GM18526 (cell line): ENCODE measurements at regions not wholly inside any gene's neighbourhood (a gene's known extent, or its start where the extent isn't known, plus 50 kb on each side); places are given as distances from the start of the nearest gene placed in this dataset.

Source experiments
- POLR2A ChIP-seq: IDR thresholded peaks from 3 replicates; pipeline ENCODE4 v1.6.1; 2011; ENCODE audit not compliant: insufficient read length; ENCODE audit errors: extremely low read depth

- TF ChIP-seq POLR2A = no peak
These were observed 320.8 kb downstream of the HAPSTR1 start for GRCh38 chr16:9412031-9412914.

DNA sequence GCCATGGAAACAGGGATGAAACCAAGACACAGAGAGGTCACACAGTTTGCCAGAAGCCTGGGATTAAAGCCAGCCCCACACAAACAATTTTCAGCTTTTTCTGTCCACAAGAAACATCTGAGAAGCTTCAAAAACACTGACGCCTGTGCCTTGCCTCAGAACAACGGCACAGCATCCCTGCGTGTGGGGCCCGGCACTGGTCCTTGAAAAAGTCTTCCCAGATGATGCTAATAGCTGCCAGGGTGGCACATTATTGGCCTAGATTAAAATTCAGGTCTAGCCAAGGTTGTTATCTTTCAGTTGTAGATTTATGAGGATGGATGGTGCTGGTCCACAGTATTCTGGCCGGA is 321.4 kb downstream of the HAPSTR1 start:
- TF ChIP-seq POLR2A = no peak

DNA sequence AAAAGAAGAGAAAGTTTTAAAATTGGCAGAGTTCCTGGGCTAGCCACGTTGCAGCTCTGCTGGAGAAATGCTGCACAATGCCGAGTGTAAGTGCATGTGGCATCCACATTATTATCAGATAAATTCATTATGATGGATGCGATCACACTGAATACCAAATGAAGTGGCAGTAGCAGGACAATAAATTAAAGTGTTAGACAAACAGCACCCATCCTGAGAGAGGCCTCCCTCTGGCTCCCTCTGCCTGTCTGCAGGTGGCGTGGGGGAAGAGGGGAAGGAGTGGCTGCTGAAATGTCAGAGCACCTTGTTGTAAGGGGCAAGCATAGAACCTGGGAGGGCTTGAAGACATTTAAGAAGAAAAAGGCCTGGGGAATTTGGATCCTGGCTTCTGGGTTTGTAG is 324.1 kb downstream of the HAPSTR1 start:
- TF ChIP-seq POLR2A = no peak

DNA sequence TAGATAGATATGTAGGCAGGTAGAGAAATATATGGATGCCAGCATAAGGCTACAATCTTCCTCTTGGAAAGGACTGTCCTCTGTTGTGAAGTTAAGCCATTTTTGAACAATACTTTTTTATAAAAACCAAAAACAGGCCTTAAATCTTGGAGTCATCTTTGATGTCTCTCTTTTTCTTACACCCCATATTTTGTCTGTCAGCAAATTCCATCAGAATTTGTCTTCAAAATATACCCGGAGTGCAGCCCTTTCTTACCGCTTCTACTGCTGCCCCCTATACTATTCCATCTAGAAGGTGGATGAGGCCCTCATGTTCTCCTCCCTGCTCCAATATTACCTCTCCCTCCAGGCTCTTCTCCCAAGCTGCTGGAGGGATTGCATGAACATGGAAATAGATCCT is 326.5 kb downstream of the HAPSTR1 start:
- TF ChIP-seq POLR2A = no peak

GRCh38 chr16:9419161-9419560 is 327.7 kb downstream of the HAPSTR1 start:
- TF ChIP-seq POLR2A = no peak

DNA sequence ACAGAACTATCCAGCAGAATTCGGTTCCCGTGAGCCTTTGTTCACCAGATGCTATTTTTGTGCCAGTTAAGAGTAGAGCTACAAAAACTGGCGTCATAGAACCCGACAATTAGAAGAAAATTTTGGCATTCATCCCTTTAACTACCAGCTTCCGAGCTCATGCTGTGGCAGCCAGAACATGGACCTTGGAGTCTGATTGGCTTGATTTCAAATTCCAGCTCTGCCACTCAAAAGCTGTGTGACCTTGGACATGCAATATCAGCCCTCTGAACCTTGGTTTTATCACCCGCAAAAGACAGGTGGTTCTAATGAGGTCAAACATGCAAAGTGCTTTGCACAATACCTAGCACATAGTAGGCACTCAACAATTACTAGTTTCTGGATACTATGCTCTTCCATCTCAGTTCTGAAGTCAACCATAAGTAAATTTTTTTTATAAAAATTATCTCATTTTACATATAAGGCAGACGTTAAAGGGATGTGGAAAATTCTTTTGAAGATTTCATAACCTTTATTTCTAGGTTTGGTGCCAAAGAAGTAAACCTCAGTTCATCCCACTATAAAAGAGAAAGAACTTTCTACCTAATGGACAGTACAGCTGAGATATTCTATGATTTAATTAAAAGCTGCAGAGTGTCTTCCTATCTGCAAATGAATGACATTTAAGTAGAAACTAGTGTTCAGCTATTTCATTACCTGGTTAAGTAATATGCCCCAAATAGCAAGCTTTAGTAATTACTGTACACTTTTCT is 331.5 kb downstream of the HAPSTR1 start:
- TF ChIP-seq POLR2A = no peak

GRCh38 chr16:9425236-9425635 is 333.8 kb downstream of the HAPSTR1 start:
- no peak for TF ChIP-seq POLR2A

GRCh38 chr16:9428355-9429005 is 337.0 kb downstream of the HAPSTR1 start:
- no peak for TF ChIP-seq POLR2A

GRCh38 chr16:9429646-9430330 is 338.3 kb downstream of the HAPSTR1 start:
- no peak for TF ChIP-seq POLR2A

DNA sequence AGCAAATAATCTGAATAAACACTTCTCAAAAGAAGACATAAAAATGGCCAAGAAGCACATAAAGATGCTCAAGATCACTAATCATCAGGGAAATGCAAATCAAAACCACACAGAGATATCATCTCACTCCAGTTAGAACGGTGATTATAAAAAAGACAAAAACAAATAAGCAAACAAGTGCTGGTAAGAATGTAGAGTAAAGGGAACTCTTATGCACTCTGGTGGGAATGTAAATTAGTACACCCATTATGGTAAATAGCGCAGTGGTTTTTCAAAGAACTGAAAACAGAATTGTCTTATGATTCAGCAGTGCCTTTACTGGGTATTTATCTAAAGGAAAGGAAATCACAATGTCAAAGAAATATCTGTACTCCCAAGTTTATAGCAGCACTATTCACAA is 343.2 kb downstream of the HAPSTR1 start:
- TF ChIP-seq POLR2A = no peak

- TF ChIP-seq POLR2A = no peak
These were observed 344.7 kb downstream of the HAPSTR1 start for GRCh38 chr16:9436175-9436574.

DNA sequence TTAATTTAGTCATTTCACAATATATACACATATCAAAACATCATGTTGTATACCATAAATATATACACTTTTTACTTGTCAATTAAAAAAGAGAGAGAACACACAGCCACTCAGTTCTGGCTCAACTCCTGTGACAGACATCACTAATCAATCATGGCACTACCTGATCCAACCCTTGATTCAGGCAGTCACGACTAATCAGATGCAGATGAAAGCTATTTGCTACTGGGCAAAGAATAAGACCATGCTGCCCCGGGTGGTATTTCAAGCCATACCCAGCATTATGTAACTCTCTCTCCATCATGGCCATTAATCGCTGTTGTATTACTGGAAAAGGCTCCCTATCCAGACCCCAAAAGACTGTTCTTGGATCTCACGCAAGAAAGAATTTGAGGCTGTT is 345.7 kb downstream of the HAPSTR1 start:
- no peak for TF ChIP-seq POLR2A

DNA sequence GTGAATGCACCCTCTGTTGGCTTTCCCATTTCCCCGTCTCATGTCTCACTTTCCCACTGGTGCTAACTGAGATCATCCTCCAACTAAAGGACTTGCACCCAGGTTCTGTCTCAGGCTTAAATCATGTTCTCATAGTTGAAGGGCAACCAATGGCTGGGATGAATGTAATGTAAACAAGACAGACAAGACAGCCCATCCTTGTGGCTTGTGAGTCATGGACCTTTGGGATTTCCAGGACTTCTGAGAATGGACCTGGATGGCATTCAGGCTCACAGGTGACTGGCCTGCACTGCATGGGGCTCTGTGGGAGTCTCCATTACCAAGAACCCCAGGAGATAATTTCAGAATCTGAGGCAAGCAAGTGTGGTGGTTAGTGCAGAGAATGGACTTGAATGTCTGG is 347.5 kb downstream of the HAPSTR1 start:
- TF ChIP-seq POLR2A = no peak

DNA sequence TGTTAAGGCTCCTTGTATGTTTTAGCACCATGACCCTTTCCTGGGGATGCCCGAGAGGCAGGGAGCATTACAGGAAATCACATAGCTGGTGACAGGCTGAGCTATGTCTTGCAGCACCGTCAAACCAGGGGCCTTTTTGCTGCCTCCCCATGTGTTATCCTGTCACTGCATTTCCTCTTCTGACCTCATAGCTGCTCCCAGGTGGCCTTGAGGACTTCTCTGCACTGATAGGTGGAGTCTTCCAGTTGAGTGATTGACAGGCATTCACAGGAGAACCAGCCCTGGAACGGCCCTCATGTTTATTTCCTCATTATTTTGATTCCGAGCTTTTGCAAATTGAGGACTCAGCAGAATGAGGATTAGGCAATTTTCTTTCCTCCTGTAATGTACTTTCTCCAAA is 349.6 kb downstream of the HAPSTR1 start:
- no peak for TF ChIP-seq POLR2A

- no peak for TF ChIP-seq POLR2A
These were observed 352.4 kb downstream of the HAPSTR1 start for GRCh38 chr16:9443864-9444263.

DNA sequence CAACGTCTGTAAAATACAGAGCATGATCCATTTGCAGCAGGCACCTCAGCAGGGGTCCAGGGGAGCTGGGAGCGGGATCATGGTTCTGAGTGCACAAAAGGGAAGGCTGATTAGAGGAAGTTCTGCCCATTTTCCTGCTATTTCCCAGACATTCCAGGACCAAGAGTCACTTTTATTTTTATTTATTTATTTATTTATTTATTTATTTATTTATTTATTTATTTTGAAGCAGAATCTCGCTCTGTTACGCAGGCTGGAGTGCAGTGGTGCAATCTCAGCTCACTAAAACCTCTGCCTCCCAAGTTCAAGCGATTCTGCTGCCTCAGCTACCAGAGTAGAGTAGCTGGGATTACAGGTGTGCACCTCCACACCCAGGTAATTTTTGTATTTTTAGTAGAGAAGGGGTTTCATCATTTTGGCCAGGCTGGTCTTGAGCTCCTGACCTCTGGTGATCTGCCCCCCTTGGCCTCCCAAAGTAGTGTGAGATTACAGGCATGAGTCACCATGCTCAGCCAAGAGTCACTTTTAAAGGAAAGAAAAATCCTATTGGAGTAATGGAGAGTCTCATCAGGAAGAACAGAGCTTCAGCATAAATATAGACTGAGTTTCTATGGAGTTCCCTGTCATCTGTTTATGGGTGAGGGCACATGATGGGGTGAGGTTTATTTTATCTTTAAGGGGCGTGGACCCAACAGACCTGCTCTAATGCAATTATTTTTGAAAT is 355.2 kb downstream of the HAPSTR1 start:
- TF ChIP-seq POLR2A = no peak
